ENCODE measurements at regions not wholly inside any gene's neighbourhood (a gene's known extent, or its start where the extent isn't known, plus 50 kb on each side); places are given as distances from the start of the nearest gene placed in this dataset.

DNA sequence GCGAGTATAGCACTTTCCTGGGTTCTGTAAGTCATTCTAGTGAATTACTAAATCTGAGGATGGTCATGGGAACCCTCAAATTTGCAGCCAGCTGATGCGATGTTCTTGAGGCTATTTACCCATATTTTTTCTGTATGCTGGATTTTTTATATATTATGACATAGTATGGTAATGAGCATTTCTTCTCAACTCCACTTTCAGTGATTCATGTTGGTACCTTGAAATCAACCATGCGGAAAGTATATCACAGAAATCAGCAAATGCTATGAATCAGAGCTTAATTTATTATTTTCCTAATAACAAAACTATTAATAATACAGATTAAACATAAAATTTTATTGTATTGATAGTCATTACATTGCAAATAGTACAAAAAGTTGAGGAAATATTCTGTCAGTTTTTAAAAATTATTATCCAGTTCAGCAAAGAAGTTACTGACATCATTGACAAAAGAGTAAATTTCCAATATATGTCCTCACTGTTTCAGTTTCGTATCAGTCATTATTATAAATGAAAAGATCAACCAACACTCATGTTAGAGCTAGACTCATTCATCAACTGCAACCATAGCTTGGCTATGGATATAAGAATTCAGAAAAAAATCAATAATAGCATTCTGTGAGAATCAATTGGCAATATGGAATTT is 164.3 kb upstream of the SETMAR start:
- Histone ChIP-seq H3K27me3 (ENCODE audit: low read depth) (no peaks in the 10 kb centered on the region), H3K4me1 (no peaks in the 10 kb centered on the region), H3K4me3 (no peak overlapping the region), H3K27ac (replicated peaks) (no peak overlapping the region), H3K36me3 (no peaks in the 10 kb centered on the region), H3K9me3 (replicated peaks) (peaks cover 6% of the 10 kb centered on the region)
- TF ChIP-seq, protein P1, sequence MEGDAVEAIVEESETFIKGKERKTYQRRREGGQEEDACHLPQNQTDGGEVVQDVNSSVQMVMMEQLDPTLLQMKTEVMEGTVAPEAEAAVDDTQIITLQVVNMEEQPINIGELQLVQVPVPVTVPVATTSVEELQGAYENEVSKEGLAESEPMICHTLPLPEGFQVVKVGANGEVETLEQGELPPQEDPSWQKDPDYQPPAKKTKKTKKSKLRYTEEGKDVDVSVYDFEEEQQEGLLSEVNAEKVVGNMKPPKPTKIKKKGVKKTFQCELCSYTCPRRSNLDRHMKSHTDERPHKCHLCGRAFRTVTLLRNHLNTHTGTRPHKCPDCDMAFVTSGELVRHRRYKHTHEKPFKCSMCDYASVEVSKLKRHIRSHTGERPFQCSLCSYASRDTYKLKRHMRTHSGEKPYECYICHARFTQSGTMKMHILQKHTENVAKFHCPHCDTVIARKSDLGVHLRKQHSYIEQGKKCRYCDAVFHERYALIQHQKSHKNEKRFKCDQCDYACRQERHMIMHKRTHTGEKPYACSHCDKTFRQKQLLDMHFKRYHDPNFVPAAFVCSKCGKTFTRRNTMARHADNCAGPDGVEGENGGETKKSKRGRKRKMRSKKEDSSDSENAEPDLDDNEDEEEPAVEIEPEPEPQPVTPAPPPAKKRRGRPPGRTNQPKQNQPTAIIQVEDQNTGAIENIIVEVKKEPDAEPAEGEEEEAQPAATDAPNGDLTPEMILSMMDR (IDR thresholded peaks at IDR 0.05; ENCODE audit: borderline replicate concordance), result no peak
- intact Hi-C loops (cut with micrococcal nuclease), result no loop called here
- no peak for DNase-seq

DNA sequence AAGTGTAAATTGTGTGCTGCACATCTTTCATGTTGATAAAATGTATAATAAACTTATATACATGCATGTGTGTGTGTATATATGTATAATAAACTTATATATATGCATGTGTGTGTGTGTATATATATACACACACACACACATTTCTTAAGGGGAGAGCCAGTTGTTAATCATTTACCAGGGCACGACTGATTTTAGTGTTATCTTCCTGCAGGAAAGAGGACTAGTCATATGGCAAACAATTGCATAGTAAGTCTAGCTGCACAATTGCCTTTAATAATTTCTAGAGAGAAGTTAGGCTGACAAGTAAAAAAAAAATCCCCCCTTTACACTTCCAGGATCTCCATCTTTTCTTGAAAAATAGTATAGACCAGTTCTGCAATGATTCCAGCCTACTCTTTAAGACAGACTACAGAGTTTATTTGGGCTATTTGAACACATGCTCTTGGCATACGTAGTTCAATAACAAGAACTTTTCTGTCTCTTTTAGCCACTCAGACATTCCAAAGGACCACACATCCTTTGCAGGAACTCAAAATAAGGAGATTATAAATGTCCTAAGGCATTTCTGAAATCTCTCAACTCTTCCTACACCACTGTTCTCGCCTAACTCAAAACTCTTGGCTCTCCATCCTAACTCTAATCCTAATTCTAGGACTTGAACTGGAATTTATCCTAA is 163.6 kb upstream of the SETMAR start:
- H3K4me1 ChIP-seq, result no peaks in the 10 kb centered on the region
- no peaks in the 10 kb centered on the region for H3K36me3 ChIP-seq
- H3K27me3 ChIP-seq (ENCODE audit: low read depth), result no peaks in the 10 kb centered on the region
- no peak for DNase-seq
- no peak overlapping the region for H3K4me3 ChIP-seq
- TF ChIP-seq, protein P1 (IDR thresholded peaks at IDR 0.05; ENCODE audit: borderline replicate concordance), result no peak
- intact Hi-C loops (cut with micrococcal nuclease), result no loop called here
- peaks cover 6% of the 10 kb centered on the region for H3K9me3 ChIP-seq (replicated peaks)
- no peak overlapping the region for H3K27ac ChIP-seq (replicated peaks)

DNA sequence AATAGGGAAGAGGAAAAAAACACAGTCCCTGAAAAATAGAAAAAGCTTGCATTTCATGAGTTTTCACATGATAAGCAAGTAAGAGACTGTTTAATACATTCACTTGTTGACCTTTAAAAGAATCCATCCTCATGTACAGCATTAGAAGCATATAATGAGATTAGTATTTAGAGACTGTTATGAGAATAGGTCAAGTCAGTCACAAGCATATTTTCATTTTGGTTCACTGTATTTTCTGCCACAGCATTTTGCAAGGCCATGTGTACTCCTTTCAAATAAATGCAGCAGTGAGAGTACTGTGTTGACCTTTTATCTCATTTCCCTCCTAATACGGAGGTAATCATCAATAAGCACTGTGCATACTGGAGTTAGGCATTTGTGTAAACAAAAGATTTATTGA is 162.2 kb upstream of the SETMAR start:
- H3K27me3 ChIP-seq (ENCODE audit: low read depth), result no peaks in the 10 kb centered on the region
- intact Hi-C loops (cut with micrococcal nuclease), result no loop called here
- H3K9me3 ChIP-seq (replicated peaks), result no peaks in the 10 kb centered on the region
- H3K4me3 ChIP-seq, result no peak overlapping the region
- TF ChIP-seq, protein P1 (IDR thresholded peaks at IDR 0.05; ENCODE audit: borderline replicate concordance), result no peak
- no peak for DNase-seq
- no peaks in the 10 kb centered on the region for H3K4me1 ChIP-seq
- no peak overlapping the region for H3K27ac ChIP-seq (replicated peaks)
- H3K36me3 ChIP-seq, result no peaks in the 10 kb centered on the region

DNA sequence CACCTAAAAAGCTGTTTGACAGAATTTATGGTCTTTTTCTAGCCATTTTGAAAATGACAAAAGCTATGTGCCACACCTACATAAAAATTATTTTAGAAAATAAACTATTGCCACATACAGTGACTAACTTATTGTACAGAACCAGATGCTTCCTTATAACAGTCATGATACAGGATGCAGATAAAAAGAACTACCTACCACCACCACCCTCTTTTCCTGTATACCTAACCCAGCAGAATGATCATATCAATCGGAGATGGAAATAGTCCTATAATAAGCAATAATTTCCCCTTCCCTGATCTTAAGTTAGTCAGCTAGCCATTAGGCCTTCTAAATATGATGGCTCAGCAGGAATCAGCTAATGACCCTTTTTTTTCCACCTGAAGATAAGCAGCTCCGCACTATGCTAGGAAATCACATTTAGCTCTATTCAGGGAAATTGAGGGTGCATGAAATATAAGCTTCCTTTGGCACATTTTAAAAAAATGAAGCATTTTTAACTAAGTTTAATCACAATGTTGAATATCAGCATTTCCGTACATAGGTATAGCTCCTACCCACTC is 155.5 kb upstream of the SETMAR start:
- Histone ChIP-seq H3K27me3 (ENCODE audit: low read depth) (no peaks in the 10 kb centered on the region), H3K27ac (replicated peaks) (no peak overlapping the region), H3K36me3 (no peaks in the 10 kb centered on the region)

DNA sequence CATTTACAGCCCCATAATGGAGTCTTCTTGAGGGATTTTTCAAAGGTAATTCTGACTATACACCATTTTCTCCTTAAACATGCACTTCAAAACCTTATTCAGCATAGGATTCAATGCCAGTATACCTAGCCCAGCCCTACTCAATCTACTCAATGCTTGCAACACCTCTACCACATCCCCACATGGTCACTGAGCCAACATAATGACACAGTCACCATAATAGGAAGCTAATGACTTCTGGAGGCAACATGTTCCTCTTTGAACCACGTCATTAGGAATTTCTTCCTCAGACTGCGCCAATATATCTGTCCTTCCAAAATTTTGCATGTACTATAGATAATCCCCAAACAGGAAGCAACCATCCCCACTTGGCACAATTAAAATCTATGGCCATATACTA is 153.9 kb upstream of the SETMAR start:
- no peaks in the 10 kb centered on the region for H3K4me1 ChIP-seq
- H3K9me3 ChIP-seq (replicated peaks), result no peaks in the 10 kb centered on the region
- TF ChIP-seq, protein P1 (IDR thresholded peaks at IDR 0.05; ENCODE audit: borderline replicate concordance), result no peak
- intact Hi-C loops (cut with micrococcal nuclease), result no loop called here
- H3K27ac ChIP-seq (replicated peaks), result no peak overlapping the region
- no peaks in the 10 kb centered on the region for H3K36me3 ChIP-seq
- no peak overlapping the region for H3K4me3 ChIP-seq
- no peak for DNase-seq
- H3K27me3 ChIP-seq (ENCODE audit: low read depth), result no peaks in the 10 kb centered on the region

More for the DNA sequence above, 155.5 kb upstream of the SETMAR start:
- Histone ChIP-seq H3K4me1 (no peaks in the 10 kb centered on the region), H3K9me3 (replicated peaks) (no peaks in the 10 kb centered on the region), H3K4me3 (no peak overlapping the region)
- no peak for DNase-seq
- TF ChIP-seq, protein P1 (IDR thresholded peaks at IDR 0.05; ENCODE audit: borderline replicate concordance), result no peak
- intact Hi-C loops (cut with micrococcal nuclease), result no loop called here

Measured in left ventricle myocardium inferior (tissue), 1 donor.